ENCODE measurements at regions not wholly inside any gene's neighbourhood (a gene's known extent, or its start where the extent isn't known, plus 50 kb on each side); places are given as distances from the start of the nearest gene placed in this dataset.

DNA sequence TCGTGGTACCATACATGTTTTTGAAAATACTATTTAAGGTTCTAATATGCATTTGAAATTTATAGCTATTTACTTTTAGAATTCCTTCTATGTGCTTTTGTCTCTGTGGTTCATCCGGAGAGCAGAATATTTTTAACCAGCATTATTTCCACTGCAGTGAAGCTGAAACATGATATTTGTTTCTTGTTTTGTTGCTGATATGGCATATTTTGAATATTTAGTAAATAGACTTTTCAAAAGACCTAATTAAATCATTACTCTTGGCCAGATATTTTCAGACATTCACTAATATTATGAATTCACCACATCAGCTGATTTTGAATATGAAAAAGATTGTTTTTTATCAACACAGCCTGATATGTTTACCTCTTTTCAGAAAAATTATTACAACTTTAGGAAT, 87.0 kb downstream of the FAT4 start:
- TF ChIP-seq EZH2 (IDR thresholded peaks at IDR 0.05; ENCODE audit: insufficient read depth, poor library complexity, severe bottlenecking) = no peak
- no peak for TF ChIP-seq EZH2phosphoT487 (IDR thresholded peaks at IDR 0.05; ENCODE audit: insufficient read depth, low read depth)

Data from GM23248 (cell line).